Activated CD4-positive, alpha-beta T cell treated with anti-CD3 and anti-CD28 coated beads, Interleukin-2, Interleukin-6, amounts not matched to agents 100 ng/mL and 50 ng/mL, durations not matched to agents 16 hours and 8 hours (primary cell): ENCODE measurements at regions not wholly inside any gene's neighbourhood (a gene's known extent, or its start where the extent isn't known, plus 50 kb on each side); places are given as distances from the start of the nearest gene placed in this dataset.

Experiments used
- DNase-seq: peaks from one replicate; pipeline ENCODE4 v3.0.0-alpha.2; 2020

GRCh38 chr1:60411591-60411990 is 338.0 kb upstream of the C1orf87 start:
- no peak for DNase-seq

GRCh38 chr1:60402816-60403215 is 329.2 kb upstream of the C1orf87 start:
- no peak for DNase-seq

GRCh38 chr1:60402216-60402615 is 328.6 kb upstream of the C1orf87 start:
- no peak for DNase-seq

- no peak for DNase-seq
These were observed 320.9 kb upstream of the C1orf87 start for GRCh38 chr1:60394436-60394835.

GRCh38 chr1:60390593-60391282 is 317.2 kb upstream of the C1orf87 start:
- DNase-seq, result peak; percentile 6

- DNase-seq, result no peak
These were observed 314.8 kb upstream of the C1orf87 start for GRCh38 chr1:60388092-60388987.

GRCh38 chr1:60387175-60387574 is 313.6 kb upstream of the C1orf87 start:
- DNase-seq, result no peak

GRCh38 chr1:60386249-60386648 is 312.7 kb upstream of the C1orf87 start:
- DNase-seq, result no peak

- no peak for DNase-seq
These were observed 302.6 kb upstream of the C1orf87 start for GRCh38 chr1:60376196-60376595.

GRCh38 chr1:60374537-60374936 is 301.0 kb upstream of the C1orf87 start:
- no peak for DNase-seq

- DNase-seq, result no peak
These were observed 294.0 kb upstream of the C1orf87 start for GRCh38 chr1:60367532-60367931.

- DNase-seq, result no peak
These were observed 285.9 kb upstream of the C1orf87 start for GRCh38 chr1:60359431-60359830.

- no peak for DNase-seq
These were observed 277.0 kb upstream of the C1orf87 start for GRCh38 chr1:60350531-60350930.

GRCh38 chr1:60348884-60349283 is 275.3 kb upstream of the C1orf87 start:
- DNase-seq, result no peak

GRCh38 chr1:60345621-60346020 is 272.1 kb upstream of the C1orf87 start:
- no peak for DNase-seq

- no peak for DNase-seq
These were observed 271.5 kb upstream of the C1orf87 start for GRCh38 chr1:60345049-60345448.

- no peak for DNase-seq
These were observed 270.2 kb upstream of the C1orf87 start for GRCh38 chr1:60343736-60344135.

GRCh38 chr1:60342569-60342968 is 269.0 kb upstream of the C1orf87 start:
- no peak for DNase-seq

- no peak for DNase-seq
These were observed 267.7 kb upstream of the C1orf87 start for GRCh38 chr1:60341274-60341673.

GRCh38 chr1:60331647-60332046 is 258.1 kb upstream of the C1orf87 start:
- DNase-seq, result no peak

GRCh38 chr1:60329651-60330050 is 256.1 kb upstream of the C1orf87 start:
- no peak for DNase-seq

- no peak for DNase-seq
These were observed 238.3 kb upstream of the C1orf87 start for GRCh38 chr1:60311838-60312237.

- no peak for DNase-seq
These were observed 226.0 kb upstream of the C1orf87 start for GRCh38 chr1:60299581-60299980.

- no peak for DNase-seq
These were observed 224.7 kb upstream of the C1orf87 start for GRCh38 chr1:60298290-60298689.
